Epithelial cell of esophagus (primary cell): ENCODE measurements at regions not wholly inside any gene's neighbourhood (a gene's known extent, or its start where the extent isn't known, plus 50 kb on each side); places are given as distances from the start of the nearest gene placed in this dataset.
A peak's percentile ranks its signal among the peaks of the same experiment; 100 is the strongest.

Experiments
- DNase-seq: peaks from one replicate; pipeline ENCODE4 v3.0.0; 2010; ENCODE audit warnings: low read depth
- H3K4me3 ChIP-seq: 2 replicates; pipeline ENCODE4 v1.5.1; 2011; ENCODE audit warnings: mild to moderate bottlenecking, low read length, control low read depth
- TF ChIP-seq, protein P1 (sequence below): IDR thresholded peaks from 2 replicates; pipeline ENCODE4 v1.5.1; 2011; ENCODE audit warnings: low read depth, mild to moderate bottlenecking, low read length, control low read depth, inconsistent platforms; ENCODE audit not compliant: insufficient read depth; ENCODE audit errors: missing control alignments

GRCh38 chr14:87879389-87879788 lies 113.6 kb downstream of the GALC start:
- no peak for DNase-seq
- no peak overlapping the region for H3K4me3 ChIP-seq
- TF ChIP-seq, protein P1, sequence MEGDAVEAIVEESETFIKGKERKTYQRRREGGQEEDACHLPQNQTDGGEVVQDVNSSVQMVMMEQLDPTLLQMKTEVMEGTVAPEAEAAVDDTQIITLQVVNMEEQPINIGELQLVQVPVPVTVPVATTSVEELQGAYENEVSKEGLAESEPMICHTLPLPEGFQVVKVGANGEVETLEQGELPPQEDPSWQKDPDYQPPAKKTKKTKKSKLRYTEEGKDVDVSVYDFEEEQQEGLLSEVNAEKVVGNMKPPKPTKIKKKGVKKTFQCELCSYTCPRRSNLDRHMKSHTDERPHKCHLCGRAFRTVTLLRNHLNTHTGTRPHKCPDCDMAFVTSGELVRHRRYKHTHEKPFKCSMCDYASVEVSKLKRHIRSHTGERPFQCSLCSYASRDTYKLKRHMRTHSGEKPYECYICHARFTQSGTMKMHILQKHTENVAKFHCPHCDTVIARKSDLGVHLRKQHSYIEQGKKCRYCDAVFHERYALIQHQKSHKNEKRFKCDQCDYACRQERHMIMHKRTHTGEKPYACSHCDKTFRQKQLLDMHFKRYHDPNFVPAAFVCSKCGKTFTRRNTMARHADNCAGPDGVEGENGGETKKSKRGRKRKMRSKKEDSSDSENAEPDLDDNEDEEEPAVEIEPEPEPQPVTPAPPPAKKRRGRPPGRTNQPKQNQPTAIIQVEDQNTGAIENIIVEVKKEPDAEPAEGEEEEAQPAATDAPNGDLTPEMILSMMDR = no peak

DNA sequence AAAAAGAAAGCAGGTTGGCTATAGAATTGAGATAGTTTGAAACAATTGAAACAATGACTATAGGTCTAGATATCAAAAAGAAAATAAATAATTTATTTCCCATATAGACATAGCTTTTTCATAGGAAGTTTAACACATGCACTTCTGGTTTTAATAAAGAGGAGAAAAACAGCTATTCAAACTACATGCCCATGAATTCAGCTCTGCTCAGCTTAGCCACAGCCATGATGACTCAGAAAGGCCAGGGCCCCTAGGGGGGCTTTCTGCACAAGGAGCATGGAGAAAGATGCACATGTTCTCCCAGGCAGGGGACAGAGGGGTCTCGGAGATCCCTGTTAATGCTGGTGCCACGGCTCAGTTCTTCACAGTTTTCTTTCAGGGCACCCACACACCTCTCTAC lies 114.0 kb downstream of the GALC start:
- TF ChIP-seq, protein P1 = no peak
- H3K4me3 ChIP-seq = no peak overlapping the region
- no peak for DNase-seq

GRCh38 chr14:87877877-87878276 lies 115.1 kb downstream of the GALC start:
- no peak overlapping the region for H3K4me3 ChIP-seq
- peak; percentile 89 for DNase-seq
- TF ChIP-seq, protein P1 = no peak

DNA sequence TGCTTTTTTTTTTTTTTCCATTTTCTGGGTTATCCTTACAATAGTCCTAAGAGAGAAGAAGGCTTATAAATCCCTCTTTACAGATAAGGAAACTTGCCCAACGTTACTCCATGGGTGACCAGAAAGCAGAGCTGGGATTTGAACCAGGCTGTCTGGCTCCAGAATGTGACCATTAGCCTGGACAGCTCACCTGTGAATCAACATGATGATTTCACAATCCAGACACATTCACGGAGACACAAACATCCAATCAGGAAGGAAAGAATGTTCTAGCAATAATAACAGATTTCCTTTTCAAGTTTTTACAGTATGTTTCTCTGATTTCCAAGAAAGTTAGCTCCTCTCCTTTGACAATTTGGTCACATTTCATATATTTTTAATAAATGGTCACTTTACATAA lies 118.3 kb downstream of the GALC start:
- TF ChIP-seq, protein P1 = no peak
- no peak overlapping the region for H3K4me3 ChIP-seq
- DNase-seq = peak; percentile 73

- TF ChIP-seq, protein P1 = no peak
- H3K4me3 ChIP-seq = no peak overlapping the region
- peak; percentile 45 for DNase-seq
Observed at GRCh38 chr14:87873741-87874140, 119.2 kb downstream of the GALC start.

GRCh38 chr14:87869619-87870583 lies 123.1 kb downstream of the GALC start:
- TF ChIP-seq, protein P1 = no peak

DNA sequence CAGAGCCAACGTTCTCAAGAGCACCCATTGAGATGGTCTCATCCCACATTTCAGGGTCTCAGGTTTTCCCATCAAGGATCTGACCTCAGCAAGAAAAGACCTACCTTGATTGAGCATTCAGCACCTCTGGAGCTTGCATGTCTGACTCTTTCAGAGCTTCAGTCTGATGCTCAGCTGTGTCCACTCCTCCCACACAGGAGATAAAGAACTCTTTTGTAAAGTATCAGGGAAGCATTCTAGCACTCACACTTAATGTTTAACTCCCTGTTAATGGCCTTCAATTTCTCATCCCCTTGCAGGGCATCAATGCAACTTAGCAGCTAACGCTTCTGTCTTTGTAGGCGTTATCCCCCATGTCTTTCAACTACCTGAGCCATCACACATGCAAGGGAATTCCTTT lies 124.1 kb downstream of the GALC start:
- no peak overlapping the region for H3K4me3 ChIP-seq
- DNase-seq = no peak
- TF ChIP-seq, protein P1 = no peak

More at GRCh38 chr14:87869619-87870583, 123.1 kb downstream of the GALC start:
- peak; percentile 89 for DNase-seq
- no peak overlapping the region for H3K4me3 ChIP-seq
